ENCODE measurements at regions not wholly inside any gene's neighbourhood (a gene's known extent, or its start where the extent isn't known, plus 50 kb on each side); places are given as distances from the start of the nearest gene placed in this dataset.

DNA sequence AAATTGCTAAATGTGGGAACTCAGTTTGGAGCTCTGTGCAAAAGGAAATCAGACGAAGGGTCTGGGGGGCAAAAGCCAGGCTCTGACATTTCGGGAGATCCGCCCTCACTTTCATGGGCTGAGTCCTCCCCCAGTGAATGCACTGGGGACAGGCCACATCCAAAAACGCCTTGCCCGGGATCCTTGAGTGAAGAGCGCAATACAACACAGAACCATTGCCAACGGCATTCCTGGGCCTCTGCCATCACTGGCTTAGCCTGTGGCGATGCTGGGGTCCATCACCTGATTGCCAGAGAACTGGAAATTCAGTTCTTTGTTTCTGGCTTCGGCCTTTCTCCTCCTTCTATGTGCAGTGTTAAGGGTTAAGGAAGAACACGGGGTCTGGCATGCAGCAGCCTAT is 297.9 kb downstream of the SHANK2 start:
- no peak for DNase-seq (ENCODE audit: low spot score)
- in situ Hi-C loops (cut with MboI; ENCODE audit: low sequenced_read_pairs, unreplicated experiment) = no loop called here
- TF ChIP-seq, protein P1, sequence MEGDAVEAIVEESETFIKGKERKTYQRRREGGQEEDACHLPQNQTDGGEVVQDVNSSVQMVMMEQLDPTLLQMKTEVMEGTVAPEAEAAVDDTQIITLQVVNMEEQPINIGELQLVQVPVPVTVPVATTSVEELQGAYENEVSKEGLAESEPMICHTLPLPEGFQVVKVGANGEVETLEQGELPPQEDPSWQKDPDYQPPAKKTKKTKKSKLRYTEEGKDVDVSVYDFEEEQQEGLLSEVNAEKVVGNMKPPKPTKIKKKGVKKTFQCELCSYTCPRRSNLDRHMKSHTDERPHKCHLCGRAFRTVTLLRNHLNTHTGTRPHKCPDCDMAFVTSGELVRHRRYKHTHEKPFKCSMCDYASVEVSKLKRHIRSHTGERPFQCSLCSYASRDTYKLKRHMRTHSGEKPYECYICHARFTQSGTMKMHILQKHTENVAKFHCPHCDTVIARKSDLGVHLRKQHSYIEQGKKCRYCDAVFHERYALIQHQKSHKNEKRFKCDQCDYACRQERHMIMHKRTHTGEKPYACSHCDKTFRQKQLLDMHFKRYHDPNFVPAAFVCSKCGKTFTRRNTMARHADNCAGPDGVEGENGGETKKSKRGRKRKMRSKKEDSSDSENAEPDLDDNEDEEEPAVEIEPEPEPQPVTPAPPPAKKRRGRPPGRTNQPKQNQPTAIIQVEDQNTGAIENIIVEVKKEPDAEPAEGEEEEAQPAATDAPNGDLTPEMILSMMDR (IDR thresholded peaks at IDR 0.05; ENCODE audit: borderline replicate concordance, control extremely low read depth, extremely low read depth, insufficient read depth, missing control alignments) = no peak
